ENCODE measurements at regions not wholly inside any gene's neighbourhood (a gene's known extent, or its start where the extent isn't known, plus 50 kb on each side); places are given as distances from the start of the nearest gene placed in this dataset.
A peak's percentile ranks its signal among the peaks of the same experiment; 100 is the strongest.

DNA sequence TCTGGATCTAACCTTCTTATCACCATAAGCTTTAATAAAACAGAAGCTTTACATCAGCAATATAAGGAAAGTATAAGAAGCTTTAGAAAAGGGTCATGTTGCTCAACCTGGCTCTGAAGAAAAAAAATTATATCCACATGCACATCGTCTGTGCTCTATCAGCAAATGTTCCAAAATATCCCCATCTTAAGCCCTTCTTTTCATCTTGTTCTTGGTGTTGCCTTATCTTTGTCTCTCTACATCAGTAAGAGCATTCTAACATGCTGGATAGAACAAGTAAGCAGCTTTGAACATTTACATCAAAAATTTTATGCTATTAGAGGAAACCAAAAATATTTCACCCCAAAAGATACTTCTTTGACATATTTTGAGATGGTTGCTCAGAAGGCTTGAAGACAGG is 157.8 kb upstream of the SNX7 start:
- H3K27ac Mint-ChIP-seq: no peak overlapping the region
- no peaks in the 10 kb centered on the region for H3K4me1 Mint-ChIP-seq
- H3K9me3 Mint-ChIP-seq: peaks cover 23% of the 10 kb centered on the region
- H3K27me3 Mint-ChIP-seq (ENCODE audit: low read depth): peaks cover 3% of the 10 kb centered on the region
- no peak overlapping the region for H3K4me3 Mint-ChIP-seq
- TF ChIP-seq, protein P1, sequence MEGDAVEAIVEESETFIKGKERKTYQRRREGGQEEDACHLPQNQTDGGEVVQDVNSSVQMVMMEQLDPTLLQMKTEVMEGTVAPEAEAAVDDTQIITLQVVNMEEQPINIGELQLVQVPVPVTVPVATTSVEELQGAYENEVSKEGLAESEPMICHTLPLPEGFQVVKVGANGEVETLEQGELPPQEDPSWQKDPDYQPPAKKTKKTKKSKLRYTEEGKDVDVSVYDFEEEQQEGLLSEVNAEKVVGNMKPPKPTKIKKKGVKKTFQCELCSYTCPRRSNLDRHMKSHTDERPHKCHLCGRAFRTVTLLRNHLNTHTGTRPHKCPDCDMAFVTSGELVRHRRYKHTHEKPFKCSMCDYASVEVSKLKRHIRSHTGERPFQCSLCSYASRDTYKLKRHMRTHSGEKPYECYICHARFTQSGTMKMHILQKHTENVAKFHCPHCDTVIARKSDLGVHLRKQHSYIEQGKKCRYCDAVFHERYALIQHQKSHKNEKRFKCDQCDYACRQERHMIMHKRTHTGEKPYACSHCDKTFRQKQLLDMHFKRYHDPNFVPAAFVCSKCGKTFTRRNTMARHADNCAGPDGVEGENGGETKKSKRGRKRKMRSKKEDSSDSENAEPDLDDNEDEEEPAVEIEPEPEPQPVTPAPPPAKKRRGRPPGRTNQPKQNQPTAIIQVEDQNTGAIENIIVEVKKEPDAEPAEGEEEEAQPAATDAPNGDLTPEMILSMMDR (IDR thresholded peaks at IDR 0.05; ENCODE audit: unreplicated experiment in 3 of 3): no peak
- H3K36me3 Mint-ChIP-seq (ENCODE audit: low read depth): no peaks in the 10 kb centered on the region

- Mint-ChIP-seq H3K27ac (no peak overlapping the region), H3K4me3 (no peak overlapping the region)
Observed at GRCh38 chr1:98502937-98503336, 158.6 kb upstream of the SNX7 start.

GRCh38 chr1:98500324-98500723 is 161.2 kb upstream of the SNX7 start:
- peaks cover 3% of the 10 kb centered on the region for H3K27me3 Mint-ChIP-seq (ENCODE audit: low read depth)
- peaks cover under 1% of the 10 kb centered on the region for H3K9me3 Mint-ChIP-seq
- H3K4me1 Mint-ChIP-seq: no peaks in the 10 kb centered on the region

More at GRCh38 chr1:98502937-98503336, 158.6 kb upstream of the SNX7 start:
- Mint-ChIP-seq H3K4me1 (no peaks in the 10 kb centered on the region), H3K9me3 (peaks cover 19% of the 10 kb centered on the region), H3K36me3 (ENCODE audit: low read depth) (no peaks in the 10 kb centered on the region), H3K27me3 (ENCODE audit: low read depth) (peaks cover 3% of the 10 kb centered on the region)
- TF ChIP-seq, protein P1 (IDR thresholded peaks at IDR 0.05; ENCODE audit: unreplicated experiment in 3 of 3): no peak

GRCh38 chr1:98498651-98499050 is 162.9 kb upstream of the SNX7 start:
- H3K27ac Mint-ChIP-seq: no peak overlapping the region
- H3K9me3 Mint-ChIP-seq: no peaks in the 10 kb centered on the region
- TF ChIP-seq, protein P1 (IDR thresholded peaks at IDR 0.05; ENCODE audit: unreplicated experiment in 3 of 3): no peak
- no peak overlapping the region for H3K4me3 Mint-ChIP-seq
- no peaks in the 10 kb centered on the region for H3K27me3 Mint-ChIP-seq (ENCODE audit: low read depth)
- no peaks in the 10 kb centered on the region for H3K36me3 Mint-ChIP-seq (ENCODE audit: low read depth)
- H3K4me1 Mint-ChIP-seq: no peaks in the 10 kb centered on the region

More at GRCh38 chr1:98500324-98500723, 161.2 kb upstream of the SNX7 start:
- Mint-ChIP-seq H3K36me3 (ENCODE audit: low read depth) (no peaks in the 10 kb centered on the region), H3K4me3 (no peak overlapping the region), H3K27ac (no peak overlapping the region)
- TF ChIP-seq, protein P1 (IDR thresholded peaks at IDR 0.05; ENCODE audit: unreplicated experiment in 3 of 3): no peak

- Mint-ChIP-seq H3K4me1 (no peaks in the 10 kb centered on the region), H3K4me3 (no peak overlapping the region), H3K9me3 (no peaks in the 10 kb centered on the region), H3K27me3 (ENCODE audit: low read depth) (no peaks in the 10 kb centered on the region), H3K36me3 (ENCODE audit: low read depth) (no peaks in the 10 kb centered on the region), H3K27ac (peak overlapping the region in 1 of 3 experiments; percentile 35)
- TF ChIP-seq, protein P1 (IDR thresholded peaks at IDR 0.05; ENCODE audit: unreplicated experiment in 3 of 3): no peak
Observed at GRCh38 chr1:98497497-98497896, 164.0 kb upstream of the SNX7 start.

- no peaks in the 10 kb centered on the region for H3K36me3 Mint-ChIP-seq (ENCODE audit: low read depth)
- no peaks in the 10 kb centered on the region for H3K4me1 Mint-ChIP-seq
- TF ChIP-seq, protein P1 (IDR thresholded peaks at IDR 0.05; ENCODE audit: unreplicated experiment in 3 of 3): no peak
- H3K4me3 Mint-ChIP-seq: no peak overlapping the region
- no peaks in the 10 kb centered on the region for H3K27me3 Mint-ChIP-seq (ENCODE audit: low read depth)
- no peak overlapping the region for H3K27ac Mint-ChIP-seq
- H3K9me3 Mint-ChIP-seq: no peaks in the 10 kb centered on the region
Observed at GRCh38 chr1:98496256-98496995, 165.1 kb upstream of the SNX7 start.

Measured in nephron (organoid).